ENCODE measurements at regions not wholly inside any gene's neighbourhood (a gene's known extent, or its start where the extent isn't known, plus 50 kb on each side); places are given as distances from the start of the nearest gene placed in this dataset.
"Not testable (repeated sequence)": the region's sequence is repeated elsewhere in the genome, so short reads cannot be mapped to it uniquely, and the experiment has no call there.

DNA sequence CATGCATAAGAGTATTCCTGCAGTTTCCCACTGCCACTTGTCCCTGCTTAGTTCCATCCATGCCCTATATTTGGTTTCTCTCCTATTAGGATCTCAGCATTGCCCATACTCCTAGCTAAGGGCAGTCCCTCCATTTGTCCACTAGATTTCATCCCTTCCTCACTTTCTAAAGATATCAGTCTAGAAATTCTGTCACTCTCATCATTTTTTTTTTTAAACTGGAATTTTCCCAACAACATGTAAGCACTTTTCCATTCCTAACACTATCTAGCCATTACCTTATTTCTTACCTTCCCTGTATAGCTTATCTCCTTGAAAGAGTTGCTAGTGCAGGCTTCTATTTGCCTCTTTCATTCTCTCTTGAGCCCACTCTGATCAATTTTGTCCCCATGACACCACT lies 312.2 kb downstream of the BTBD3 start:
- no peaks in the 10 kb centered on the region for H3K27me3 ChIP-seq
- no peaks in the 10 kb centered on the region for H3K9me3 ChIP-seq
- intact Hi-C loops (cut with DNase I) = no loop called here
- no peaks in the 10 kb centered on the region for H3K4me1 ChIP-seq
- H3K36me3 ChIP-seq = no peaks in the 10 kb centered on the region
- H3K27ac ChIP-seq = no peak overlapping the region
- TF ChIP-seq, protein P1, sequence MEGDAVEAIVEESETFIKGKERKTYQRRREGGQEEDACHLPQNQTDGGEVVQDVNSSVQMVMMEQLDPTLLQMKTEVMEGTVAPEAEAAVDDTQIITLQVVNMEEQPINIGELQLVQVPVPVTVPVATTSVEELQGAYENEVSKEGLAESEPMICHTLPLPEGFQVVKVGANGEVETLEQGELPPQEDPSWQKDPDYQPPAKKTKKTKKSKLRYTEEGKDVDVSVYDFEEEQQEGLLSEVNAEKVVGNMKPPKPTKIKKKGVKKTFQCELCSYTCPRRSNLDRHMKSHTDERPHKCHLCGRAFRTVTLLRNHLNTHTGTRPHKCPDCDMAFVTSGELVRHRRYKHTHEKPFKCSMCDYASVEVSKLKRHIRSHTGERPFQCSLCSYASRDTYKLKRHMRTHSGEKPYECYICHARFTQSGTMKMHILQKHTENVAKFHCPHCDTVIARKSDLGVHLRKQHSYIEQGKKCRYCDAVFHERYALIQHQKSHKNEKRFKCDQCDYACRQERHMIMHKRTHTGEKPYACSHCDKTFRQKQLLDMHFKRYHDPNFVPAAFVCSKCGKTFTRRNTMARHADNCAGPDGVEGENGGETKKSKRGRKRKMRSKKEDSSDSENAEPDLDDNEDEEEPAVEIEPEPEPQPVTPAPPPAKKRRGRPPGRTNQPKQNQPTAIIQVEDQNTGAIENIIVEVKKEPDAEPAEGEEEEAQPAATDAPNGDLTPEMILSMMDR (IDR thresholded peaks at IDR 0.05) = no peak
- no peak overlapping the region for H3K4me3 ChIP-seq
- DNase-seq (ENCODE audit: low spot score in 2 of 2) = no peak

DNA sequence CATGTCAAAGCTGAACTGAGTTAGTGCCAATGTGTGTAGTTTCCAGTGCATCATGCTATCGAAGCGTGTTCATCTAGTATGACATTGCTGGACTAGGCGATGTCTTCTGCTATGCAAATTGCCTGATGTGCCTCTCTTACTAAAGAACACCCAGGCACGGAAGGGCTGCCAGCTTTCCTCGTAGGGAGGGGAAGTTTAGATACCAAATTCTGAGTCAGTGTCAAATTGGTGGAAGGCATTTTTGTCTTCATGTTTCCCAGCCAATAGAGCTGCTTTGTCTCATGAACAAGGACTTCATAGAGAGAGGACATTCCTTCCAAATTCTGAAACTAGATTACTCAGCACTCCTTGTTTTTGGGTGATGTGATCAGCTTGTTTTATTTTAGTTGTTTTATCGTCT lies 320.1 kb downstream of the BTBD3 start:
- no peak for DNase-seq (ENCODE audit: low spot score in 2 of 2)
- Histone ChIP-seq H3K4me3 (no peak overlapping the region), H3K9me3 (no peaks in the 10 kb centered on the region), H3K27me3 (no peaks in the 10 kb centered on the region), H3K36me3 (no peaks in the 10 kb centered on the region), H3K27ac (no peak overlapping the region), H3K4me1 (no peaks in the 10 kb centered on the region)
- intact Hi-C loops (cut with DNase I) = no loop called here
- TF ChIP-seq, protein P1 (IDR thresholded peaks at IDR 0.05) = no peak

DNA sequence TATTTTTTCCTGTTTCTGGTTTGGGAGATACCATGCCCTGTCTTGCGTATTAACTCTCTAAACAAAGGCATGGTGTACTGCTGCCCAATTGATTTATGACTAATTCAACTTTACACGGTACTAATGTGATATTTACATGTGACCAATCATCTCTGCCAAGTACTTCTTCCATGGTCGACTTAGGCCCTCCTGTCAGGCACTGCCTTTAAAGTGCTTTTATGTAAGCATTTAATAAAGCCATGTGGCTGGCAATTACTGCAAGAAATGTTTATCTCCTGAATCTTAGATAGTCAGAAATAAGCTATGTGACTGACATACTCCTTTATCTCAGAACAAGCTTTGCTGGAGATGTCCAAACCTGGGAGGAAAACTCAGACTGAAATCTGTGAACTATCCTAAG lies 323.4 kb downstream of the BTBD3 start:
- H3K4me1 ChIP-seq = no peaks in the 10 kb centered on the region
- H3K27me3 ChIP-seq = no peaks in the 10 kb centered on the region
- DNase-seq (ENCODE audit: low spot score in 2 of 2) = no peak
- intact Hi-C loops (cut with DNase I) = no loop called here
- no peaks in the 10 kb centered on the region for H3K36me3 ChIP-seq
- no peak overlapping the region for H3K27ac ChIP-seq
- TF ChIP-seq, protein P1 (IDR thresholded peaks at IDR 0.05) = no peak
- no peak overlapping the region for H3K4me3 ChIP-seq
- H3K9me3 ChIP-seq = no peaks in the 10 kb centered on the region

DNA sequence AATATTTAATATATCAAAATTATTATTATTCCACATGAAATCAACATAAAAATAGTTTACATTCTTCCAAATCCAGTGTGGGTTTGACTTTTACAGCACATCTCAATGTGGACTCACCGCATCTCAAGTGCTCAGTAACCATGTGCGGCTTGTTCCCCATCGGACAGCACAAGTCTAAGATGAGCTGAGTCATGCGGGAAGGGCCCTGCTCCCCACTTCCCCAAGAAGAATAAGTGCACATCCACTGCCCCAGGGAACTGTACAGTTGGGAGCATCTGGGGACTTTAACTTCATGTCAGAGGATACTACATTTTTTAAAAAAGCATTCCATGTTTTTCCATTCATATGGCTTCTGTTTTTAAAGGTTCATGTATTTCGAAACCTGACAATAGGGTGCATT lies 325.6 kb downstream of the BTBD3 start:
- Histone ChIP-seq H3K4me3 (no peak overlapping the region), H3K27me3 (no peaks in the 10 kb centered on the region), H3K36me3 (no peaks in the 10 kb centered on the region), H3K9me3 (no peaks in the 10 kb centered on the region), H3K27ac (no peak overlapping the region), H3K4me1 (no peaks in the 10 kb centered on the region)
- TF ChIP-seq, protein P1 (IDR thresholded peaks at IDR 0.05) = no peak
- intact Hi-C loops (cut with DNase I) = no loop called here
- DNase-seq (ENCODE audit: low spot score in 2 of 2) = no peak

DNA sequence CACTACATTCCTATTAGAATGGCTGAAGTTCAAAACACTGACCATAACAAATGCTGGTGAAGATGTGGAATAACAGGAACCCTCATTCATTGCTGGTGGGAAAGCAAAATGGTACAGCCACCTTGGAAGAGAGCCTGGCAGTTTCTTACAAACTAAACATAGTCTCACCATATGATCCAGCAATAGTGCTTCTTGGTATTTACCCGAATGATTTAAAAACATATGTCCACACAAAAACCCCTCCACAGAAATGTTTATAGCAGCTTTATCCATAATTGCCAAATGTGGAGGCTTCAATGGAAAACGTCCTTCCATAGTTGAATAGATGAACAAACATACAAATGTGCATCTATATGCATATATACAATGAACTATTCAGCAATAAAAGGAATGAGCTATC lies 330.8 kb downstream of the BTBD3 start:
- Histone ChIP-seq H3K36me3 (no peaks in the 10 kb centered on the region), H3K9me3 (no peaks in the 10 kb centered on the region), H3K4me1 (no peaks in the 10 kb centered on the region), H3K27me3 (no peaks in the 10 kb centered on the region), H3K27ac (no peak overlapping the region), H3K4me3 (no peak overlapping the region)
- DNase-seq (ENCODE audit: low spot score in 2 of 2) = no peak
- TF ChIP-seq, protein P1 (IDR thresholded peaks at IDR 0.05) = no peak
- intact Hi-C loops (cut with DNase I) = no loop called here

DNA sequence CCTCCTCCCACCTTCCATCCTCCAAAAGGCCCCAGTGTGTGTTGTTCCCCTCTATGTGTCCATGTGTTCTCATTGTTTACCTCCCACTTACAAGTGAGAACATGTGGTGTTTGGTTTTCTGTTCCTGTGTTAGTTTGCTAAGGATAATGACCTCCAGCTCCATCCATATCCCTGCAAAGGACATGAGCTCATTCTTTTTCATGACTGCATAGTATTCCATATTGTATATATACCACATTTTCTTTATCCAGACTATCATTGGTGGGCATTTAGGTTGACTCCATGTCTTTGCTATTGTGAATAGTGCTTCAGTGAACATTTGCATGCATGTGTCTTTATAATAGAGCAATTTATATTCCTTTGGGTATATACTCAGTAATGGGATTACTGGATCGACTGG lies 333.0 kb downstream of the BTBD3 start:
- intact Hi-C loops (cut with DNase I); DNase-seq (ENCODE audit: low spot score in 2 of 2): not testable (repeated sequence)

More for the DNA sequence above, 333.0 kb downstream of the BTBD3 start:
- not testable (repeated sequence) for H3K4me3 ChIP-seq, H3K27me3 ChIP-seq, H3K9me3 ChIP-seq, H3K4me1 ChIP-seq, H3K27ac ChIP-seq, H3K36me3 ChIP-seq
